Stimulated activated CD8-positive, alpha-beta memory T cell treated with anti-CD3 and anti-CD28 coated beads, Interleukin-7, amount 100 ng/mL, for 24 hours (primary cell): ENCODE measurements at regions not wholly inside any gene's neighbourhood (a gene's known extent, or its start where the extent isn't known, plus 50 kb on each side); places are given as distances from the start of the nearest gene placed in this dataset.
"Not testable (repeated sequence)": the region's sequence is repeated elsewhere in the genome, so short reads cannot be mapped to it uniquely, and the experiment has no call there.

ENCODE experiments used
- DNase-seq: peaks from one replicate; pipeline ENCODE4 v3.0.0-alpha.2; 2020; ENCODE audit warnings: low read depth

DNA sequence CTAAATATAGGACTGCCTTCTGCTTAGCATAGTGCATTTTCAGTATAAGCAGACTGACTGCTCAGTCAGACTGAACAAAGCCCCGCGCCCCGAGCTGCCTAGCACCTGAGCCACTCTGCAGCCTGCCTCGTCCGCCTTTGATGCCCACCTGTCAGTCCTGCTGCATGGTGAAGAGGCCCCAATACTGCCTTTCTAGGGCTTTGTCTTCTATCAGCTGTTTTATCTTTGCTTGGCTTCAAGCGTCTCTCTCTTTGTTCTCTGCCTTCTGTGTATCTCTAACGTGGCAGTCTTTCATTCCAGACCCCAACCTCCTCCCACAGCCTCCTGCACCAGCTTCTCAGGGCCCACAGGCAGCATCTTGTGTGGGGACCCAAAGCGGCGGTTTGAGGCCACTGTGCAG lies 1001.0 kb downstream of the VRK1 start:
- no peak for DNase-seq

DNA sequence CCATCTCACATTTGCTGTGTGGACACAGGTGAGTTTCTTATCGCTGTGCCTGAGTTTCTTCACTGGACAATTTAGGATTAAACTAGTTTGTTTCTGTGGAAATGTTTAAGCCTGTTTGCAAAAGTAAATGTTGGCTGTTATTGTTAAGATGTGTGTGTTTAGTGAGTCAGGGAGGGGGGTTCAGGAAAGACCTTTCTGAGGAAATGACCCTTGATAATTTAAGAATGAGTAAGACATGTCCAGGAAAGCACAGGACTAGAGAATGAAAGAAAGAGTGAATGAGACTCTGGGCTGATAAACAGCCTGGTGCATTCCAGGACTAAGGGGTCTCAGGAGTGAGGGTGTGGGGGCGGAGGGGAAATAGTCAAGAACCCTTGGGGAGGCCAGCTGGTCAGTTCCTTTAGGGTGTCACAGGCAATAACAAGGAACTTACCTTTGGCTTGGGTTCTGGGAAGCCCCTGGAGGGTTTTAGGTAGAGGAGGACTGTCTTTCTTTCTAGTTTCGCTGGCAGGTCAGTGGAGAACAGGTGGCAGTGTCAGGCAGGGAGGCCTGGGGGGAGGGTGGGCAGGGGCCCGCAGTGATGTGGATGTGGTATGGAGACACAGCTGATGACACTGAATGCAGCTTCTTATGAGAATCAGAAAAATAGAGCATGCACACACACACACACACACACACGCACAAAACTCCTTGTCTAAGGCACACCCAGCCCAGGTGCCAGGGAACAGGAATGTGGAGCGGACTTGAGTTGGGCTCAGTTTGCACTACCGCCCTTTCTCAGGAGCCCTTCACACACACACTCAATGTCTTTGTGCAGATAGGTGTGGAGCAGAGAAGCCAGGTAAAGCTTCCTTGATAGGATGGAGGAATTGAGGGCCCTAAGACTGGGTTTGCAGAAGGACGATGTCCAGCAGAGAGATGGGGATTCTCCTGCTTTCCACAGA lies 1005.5 kb downstream of the VRK1 start:
- DNase-seq, result no peak

DNA sequence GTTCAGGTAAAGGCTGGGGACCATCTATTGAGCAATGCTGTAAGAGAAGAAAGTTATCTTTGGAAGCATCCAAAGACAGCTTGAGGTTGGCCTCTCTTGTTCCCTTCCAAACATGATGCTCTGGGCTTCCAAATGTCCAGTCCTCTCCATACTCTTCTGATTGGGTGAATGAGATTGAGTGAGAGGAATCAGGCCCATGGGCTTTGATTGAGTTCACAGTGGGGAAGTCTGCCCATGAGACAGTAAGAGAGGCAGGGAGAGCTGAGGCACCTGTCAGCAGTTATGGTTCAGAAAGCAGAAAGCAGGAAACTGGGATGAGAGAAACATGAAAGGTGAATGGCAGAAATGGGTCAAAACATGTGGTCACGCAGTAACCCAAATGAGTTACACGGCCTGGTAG lies 1006.9 kb downstream of the VRK1 start:
- DNase-seq, result no peak

DNA sequence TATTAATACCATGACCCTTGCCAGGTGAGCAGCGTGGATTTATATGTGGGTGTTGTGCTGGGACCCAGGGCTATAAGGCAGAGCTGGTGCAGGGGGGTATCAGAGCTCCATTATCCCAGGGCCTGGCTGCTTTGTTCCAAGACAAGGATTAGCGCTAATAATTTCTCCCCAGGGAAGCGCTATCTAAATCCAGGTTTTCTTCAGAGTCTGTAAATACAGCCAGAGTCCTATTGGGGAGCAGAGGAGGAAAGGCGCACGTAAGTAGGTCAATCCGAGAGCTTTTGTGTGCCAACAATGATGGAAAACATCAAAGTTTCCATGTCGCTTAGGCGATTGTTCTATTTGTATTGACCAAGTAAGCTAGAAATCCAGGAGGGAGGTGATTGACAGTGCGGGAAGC lies 1009.7 kb downstream of the VRK1 start:
- no peak for DNase-seq

DNA sequence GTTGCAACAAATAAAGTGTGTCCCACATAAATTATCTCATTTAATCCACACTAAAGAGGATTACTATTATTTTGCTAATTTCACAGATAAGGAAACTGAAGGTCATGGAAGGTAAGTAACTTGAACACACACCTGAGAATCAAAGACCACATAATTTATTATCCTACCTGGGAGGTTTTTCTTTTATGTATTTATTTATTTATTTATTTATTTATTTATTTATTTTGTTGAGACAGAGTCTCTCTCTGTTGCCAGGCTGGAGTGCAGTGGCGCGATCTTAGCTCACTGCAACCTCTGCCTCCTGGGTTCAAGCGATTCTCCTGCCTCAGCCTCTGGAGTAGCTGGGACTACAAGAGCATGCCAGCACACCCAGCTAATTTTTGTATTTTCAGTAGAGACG lies 1011.4 kb downstream of the VRK1 start:
- not testable (repeated sequence) for DNase-seq

DNA sequence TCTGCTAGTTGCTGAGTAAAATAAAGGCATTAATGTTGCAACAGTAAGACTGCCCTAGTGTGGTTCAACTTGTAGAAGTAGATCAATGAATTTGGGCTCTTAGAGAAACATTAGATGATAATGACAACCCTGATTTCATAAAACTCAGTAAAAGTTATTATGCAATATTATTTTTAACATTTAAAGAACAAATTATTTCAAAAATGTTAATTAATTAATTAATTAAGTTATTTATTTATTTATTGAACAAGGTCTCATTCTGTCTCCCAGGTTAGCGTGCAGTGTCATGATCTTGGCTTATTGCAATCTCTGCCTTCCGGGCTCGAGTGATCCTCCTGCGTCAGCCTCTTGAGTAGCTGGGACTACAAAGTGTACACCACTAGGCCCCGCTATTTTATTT lies 1016.4 kb downstream of the VRK1 start:
- no peak for DNase-seq

DNA sequence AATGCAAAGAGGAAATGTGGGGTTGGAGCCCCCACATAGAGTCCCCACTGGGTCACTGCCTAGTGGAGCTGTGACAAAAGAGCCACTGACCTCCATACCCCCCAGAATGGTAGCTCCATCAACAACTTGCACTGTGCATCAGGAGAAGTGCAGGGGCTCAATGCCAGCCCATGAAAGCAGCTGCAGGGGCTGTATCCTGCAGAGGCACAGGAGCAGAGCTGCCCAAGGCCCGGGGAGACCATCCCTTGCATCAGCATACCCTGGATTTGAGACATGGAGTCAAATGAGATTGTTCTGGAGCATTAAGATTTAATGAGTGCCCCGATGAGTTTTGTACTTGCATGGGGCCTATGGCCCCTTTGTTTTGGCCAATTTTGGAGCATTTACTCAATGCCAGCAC lies 1023.6 kb downstream of the VRK1 start:
- no peak for DNase-seq

DNA sequence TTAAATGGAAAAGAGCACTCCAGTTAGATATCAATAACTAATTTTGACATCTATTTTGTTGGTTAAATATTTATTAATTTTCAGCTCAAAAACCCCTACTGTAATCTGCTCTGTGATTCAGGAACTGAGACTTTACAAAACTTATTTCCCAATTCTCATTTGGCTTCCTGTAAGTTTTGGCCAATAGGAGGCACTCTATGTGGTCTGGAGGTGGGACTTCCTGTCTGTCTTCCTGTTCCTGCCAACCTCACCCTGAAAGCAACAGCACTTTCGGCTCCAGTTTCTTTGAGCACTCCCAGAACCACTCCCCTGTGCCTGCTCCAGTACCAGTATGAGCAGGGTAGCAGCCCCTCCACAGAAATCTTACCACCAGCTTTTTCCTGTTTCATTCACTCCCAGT lies 1027.0 kb downstream of the VRK1 start:
- DNase-seq, result no peak

DNA sequence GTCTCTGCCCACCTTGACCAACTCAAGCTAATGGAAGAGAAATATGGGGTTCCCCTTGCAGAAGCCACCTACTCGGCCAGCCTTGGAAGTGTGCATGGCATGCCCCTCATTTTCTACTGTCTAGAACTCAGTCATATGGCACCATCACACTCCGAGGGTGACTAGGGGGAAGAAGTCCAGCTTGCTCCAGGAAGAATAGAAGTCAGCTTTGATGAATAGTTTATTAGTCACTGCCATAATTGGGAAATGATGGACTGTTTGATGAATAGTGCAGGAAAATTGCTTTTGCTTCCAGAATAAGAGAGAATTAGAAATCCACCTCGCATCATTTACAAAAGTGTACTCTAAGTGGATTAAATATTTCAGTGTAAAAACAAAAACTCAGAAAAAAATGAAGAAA lies 1030.6 kb downstream of the VRK1 start:
- no peak for DNase-seq

DNA sequence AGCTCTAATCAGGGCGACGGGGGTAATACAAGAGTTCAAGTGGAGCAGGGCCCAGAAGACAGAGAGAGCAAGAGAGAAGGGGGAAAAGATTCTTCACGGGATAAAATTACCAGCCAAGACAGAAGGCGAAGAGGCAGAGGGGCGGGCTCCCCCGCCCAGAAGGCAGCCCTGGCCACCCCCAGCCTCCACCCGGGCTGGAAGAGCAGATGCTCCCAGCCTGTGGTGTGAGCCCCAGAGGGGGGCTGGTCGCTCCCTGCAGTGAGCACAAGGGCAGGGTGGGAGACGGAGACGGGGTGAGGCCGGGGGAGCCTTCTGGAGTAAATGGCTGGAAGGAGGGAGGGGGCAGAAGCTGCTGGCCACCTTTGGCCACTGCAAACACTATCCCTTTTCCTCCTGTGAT lies 1035.6 kb downstream of the VRK1 start:
- DNase-seq, result no peak

DNA sequence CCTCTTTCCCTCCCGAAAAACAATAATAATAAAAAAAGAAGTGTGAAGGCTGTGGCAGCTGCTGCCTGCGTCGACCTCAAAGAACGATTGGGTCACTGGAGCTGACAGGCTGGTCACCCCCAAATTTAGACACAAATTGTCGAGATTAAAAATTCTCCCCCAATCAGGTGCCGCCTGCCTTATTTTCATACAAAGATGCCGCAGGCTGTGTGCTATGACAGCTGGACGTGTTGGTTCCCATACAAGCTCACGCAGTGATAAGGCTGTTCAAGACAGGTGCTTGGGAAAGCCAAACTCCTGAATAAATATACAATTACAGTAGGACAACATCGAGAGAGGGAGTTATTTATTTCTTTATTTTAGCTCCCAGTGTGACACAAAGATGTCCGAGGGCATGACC lies 1041.8 kb downstream of the VRK1 start:
- no peak for DNase-seq

DNA sequence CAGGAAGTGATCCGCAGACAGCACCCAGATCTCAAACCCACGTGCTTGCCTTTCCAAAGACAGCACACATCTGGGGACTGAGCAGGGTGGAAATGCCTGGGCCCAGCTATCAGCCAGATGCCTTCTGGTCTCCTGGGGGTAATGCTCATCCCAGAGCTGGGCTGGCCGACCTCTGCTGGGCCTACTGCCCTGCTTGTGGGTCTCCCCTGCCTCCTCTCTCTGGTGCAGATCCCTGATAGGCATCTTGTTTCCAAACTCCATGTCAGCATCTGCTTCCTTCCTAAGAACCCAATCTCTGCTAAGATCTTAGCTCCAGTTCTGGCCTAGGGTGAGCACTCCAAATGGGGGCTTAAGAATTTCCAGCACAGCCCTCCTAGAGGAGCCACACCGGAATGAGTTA lies 1043.0 kb downstream of the VRK1 start:
- DNase-seq, result no peak

DNA sequence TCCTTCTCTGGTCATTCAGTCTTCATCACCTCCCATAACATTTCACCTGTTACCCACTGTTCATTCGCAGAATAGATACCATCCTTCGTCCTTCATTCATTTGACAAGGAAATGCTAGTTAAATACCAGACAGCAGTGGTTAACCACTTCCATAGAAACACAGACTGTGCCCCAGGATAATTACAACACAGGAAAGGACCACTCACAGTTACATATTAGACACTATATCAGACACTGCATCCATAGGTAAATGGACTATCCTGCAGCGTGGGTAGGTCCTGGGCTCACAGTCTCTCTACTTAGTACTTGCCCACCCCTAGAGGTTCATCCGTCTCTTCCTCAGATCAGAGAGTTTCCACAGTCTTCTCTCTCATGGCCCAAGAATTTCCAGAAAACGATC lies 1044.6 kb downstream of the VRK1 start:
- no peak for DNase-seq

DNA sequence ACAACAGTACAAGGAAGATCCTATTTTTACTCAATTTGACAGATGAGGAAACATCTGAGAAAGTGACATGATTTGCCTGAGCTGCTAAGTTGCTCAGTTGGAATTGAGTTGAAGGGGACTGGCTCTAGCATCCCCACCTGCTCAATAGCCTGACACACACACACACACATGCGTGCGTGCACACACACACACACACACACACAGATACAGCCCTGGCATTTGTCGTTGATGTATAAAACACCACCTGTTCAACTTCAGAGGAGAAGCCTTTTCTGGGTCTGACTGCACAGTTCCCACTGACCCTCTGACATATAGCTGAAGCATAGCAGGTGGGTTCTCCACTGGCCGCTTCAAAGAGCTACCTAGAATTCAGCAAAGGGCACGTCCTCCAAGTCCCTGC lies 1045.9 kb downstream of the VRK1 start:
- DNase-seq, result no peak

DNA sequence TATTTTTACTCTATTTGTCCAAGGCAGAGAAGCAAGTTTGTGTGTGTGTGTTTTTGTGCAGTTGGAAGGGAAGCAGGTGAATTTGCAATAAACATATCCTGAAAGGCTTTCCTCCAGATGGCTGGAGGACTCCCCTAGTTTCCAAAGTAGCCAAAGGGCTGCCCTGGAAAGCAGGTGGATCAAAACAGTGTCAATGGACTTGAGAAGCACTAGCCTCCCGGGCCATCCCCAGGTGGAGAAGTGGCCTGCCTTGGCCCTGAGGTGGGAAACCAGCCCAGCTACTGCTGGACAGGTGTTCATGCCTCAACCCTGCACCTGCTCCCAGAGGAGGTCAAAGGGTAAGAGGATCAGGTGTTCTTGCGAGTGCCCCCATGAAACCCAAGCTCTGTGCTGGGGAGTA lies 1046.9 kb downstream of the VRK1 start:
- no peak for DNase-seq

DNA sequence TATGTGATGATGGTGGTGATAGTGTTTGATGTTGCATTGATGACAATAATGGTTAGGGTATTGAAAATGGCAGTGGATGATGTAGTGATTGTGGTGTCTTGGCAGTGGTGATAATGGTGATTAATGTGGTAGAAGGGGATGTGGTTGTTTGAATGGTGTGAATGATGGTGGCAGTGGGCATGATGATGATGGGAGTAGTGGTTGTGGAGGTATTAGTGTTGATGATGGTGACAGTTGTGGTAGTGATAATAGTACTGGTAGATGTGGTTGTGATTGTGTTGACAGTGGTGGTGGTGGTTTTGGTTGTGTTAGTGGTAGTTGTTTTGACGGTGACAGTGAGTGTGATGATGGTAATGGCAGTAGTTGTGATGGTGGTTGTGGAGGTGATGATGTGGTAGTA lies 1049.0 kb downstream of the VRK1 start:
- no peak for DNase-seq

DNA sequence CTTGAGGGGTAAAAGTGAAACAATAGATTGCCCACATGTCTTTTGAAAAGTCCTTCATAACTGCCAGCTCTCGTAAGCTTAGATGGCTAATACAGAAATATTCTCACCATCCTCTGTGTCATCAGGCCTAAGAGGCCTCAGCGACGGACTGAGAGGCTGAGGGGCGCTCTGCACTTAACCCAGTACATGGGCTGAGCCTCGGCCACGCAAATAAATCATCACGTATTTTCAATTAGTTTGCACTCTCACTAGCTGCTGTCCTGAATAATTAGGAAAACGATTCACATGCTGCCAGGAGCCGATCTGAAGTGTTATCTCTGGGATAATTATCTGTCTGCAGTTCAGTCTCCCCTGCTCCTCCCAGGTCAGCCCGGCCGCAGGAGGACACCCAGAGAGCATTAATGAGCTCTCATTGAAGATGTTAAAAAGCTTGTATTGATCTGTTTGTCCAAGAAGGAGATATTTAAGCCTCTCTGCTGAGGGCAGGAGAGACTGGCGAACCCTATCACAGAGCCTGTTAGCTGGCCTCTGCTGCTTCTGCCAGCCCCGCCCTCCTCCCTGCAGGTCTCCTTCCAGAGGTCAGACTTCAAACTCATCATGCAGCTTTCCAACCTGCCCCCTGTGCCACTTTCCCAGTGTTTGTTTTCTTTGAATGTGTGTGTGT lies 1051.3 kb downstream of the VRK1 start:
- no peak for DNase-seq

DNA sequence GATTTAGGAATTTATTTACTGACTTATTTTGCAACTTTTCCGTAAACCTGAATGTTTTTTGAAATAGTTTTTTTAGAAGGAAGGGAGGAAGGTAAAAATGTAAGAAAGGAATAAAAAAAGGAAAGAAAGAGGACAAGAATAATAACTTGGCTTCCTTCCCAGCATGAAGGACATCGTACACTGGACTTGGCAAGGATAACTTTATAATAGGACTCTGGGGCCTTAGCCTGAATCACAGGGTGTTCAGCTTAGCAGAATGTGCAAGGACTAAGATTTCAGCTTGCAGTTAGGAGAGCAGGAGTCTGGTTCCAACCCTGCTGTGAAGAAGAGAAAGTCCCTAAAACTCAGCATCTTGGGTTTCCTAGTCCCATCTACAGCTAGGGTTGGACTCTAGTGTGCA lies 1053.3 kb downstream of the VRK1 start:
- no peak for DNase-seq

DNA sequence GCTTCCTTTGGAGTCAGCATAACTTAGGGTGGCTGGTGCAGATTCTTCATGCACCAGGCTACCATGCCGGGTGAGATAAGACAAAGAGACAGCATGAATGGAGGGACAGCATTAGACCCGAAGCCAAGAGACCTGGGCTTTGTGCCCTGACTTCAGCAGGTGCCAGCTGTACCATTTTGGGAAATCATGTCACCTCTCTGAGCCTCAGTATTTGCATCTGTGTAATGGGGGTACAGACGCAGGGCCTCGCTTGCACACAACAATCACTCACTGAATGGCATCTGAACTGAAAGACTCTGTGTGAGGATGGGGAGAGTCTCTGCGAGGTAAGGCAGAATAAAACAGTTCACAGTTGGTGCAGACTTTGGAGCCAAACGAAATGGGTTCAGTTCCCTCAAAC lies 1053.7 kb downstream of the VRK1 start:
- DNase-seq, result no peak

DNA sequence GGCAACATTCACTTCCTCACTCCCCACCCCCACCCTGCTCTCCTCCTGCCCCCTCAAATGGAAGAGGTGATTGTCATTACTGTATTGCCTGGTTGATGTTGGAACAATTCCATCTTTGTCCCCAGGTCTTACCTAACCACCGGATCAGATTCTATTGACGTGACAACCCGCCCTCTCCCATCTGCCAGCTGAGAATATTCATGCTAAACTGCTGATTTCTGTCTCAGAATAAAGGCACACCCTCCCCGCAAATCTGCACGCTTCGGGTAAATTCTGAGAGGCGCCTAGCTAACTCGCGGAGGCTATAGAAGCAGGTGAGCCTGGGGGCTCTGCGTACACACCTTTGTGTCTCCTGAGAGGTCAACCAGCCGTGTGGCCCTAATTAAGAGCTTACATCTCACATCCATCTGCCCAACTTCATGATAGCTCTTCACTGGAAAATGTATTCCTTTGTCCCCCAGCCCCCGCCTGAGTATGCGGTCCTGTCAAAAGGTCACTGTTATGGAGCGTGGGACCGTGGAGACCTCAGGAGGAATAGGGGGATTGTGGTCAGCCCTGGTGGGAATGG lies 1054.3 kb downstream of the VRK1 start:
- DNase-seq, result no peak

DNA sequence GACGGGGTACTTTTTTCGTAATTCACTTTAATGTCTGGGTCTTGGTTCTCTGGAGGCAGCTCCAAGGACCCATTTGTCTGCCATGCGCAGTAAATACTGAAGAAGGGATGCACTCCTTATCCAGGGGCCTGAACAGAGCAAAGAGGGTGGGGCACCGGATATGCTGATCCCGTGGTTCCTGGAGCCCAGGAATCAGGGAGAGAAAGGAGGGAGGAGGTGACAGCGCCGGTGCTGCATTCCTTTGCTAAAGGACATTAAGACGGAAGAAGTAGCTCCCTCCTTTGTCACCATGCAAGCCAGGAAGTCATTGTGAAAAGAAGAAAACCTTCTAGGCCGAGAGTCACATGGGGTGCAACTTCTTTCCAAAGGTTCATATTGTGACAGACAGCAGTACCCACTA lies 1057.7 kb downstream of the VRK1 start:
- no peak for DNase-seq

DNA sequence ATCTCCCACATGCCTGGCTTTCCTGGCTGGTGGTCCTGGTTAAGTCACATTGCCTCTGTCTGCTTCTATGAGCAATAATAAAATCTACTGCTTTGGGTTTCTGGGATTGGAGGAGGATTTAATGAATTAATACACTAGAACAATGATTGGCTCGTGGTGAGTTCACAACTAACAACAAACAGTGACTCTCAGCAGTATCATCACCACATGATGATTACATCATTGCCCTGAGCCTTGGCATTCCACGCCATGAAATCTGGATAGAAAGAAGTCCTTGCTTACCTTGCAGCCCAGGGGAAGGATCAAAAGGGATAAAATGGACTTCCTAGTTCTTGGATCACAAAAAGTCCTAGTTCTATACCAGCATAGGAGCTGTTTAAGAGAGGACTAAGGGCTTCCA lies 1069.0 kb downstream of the VRK1 start:
- DNase-seq, result no peak

DNA sequence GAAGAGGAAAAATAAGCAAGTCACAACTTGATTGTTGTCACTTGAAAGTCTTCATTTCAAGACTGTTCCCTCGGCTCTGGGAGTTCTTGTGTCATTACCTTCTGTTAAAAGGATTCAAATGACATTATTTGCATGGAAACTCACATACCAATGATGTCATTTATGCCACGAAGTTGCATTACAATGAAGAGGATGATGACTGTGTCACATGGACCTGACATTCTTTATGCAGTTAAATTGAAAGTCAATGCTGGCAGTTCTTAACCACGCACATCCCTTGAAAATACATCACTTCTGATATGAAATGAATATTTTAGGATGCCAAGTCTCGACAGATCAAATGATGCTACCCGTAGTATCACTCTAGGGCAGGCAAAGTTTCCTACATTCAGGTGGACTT lies 1069.5 kb downstream of the VRK1 start:
- DNase-seq, result no peak
